SH-SY5Y (cell line): ENCODE measurements at regions not wholly inside any gene's neighbourhood (a gene's known extent, or its start where the extent isn't known, plus 50 kb on each side); places are given as distances from the start of the nearest gene placed in this dataset.

Source experiments
- GATA2 ChIP-seq: IDR thresholded peaks from 2 replicates; pipeline ENCODE4 v1.6.1; 2011; ENCODE audit warnings: mild to moderate bottlenecking, low read depth, low read length
- GATA3 ChIP-seq: IDR thresholded peaks from 2 replicates; pipeline ENCODE4 v1.6.1; 2011; ENCODE audit warnings: low read depth, mild to moderate bottlenecking, low read length, moderate library complexity

DNA sequence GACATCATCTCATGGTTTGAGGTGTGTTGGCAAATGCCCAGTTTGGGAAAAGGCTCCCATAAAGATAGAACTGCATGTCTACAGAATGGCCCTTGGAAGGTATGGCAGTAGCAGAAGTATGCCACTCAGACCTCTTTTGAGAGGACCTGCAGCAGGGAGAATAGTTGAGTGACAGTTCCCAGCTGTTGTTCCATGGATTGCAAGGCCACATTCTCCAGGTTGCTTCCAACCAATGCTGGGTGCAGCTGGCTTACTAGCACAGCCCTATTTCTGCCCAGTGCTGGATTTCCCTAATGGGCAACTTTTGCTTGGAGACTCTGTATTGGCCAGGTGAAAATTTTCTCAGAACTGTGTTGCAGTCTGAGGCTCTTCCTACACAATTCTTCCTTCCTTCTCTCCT, 266.2 kb downstream of the UTP18 start:
- TF ChIP-seq GATA2 (no peak), GATA3 (no peak)
